Natural killer cell treated with Interleukin-12 subunit alpha and Interleukin-12 subunit beta and Interleukin-15 and Interleukin-18, amount 100 ng/mL, for 72 hours (primary cell): ENCODE measurements at regions not wholly inside any gene's neighbourhood (a gene's known extent, or its start where the extent isn't known, plus 50 kb on each side); places are given as distances from the start of the nearest gene placed in this dataset.
"Not testable (repeated sequence)": the region's sequence is repeated elsewhere in the genome, so short reads cannot be mapped to it uniquely, and the experiment has no call there.

Experiments
- ATAC-seq, 2 donors: fragments of 150-1000 bp; cut with Tn5 transposase in 1 of 2; sonication (Bioruptor Pico), chemical (Tn5 transposase) in 1 of 2; 2 replicates each; pipeline ENCODE4 v1.10.0; 2021
- DNase-seq: peaks from one replicate; pipeline ENCODE4 v3.0.0; 2022; ENCODE audit warnings: low spot score
- H3K27ac Mint-ChIP-seq, 2 donors: 1 replicate in 1 of 2; 2 replicates in 1 of 2; pipeline ENCODE4 v1.8.0; 2022; ENCODE audit warnings: mixed read lengths in 2 of 2, mild to moderate bottlenecking in 1 of 2, moderate library complexity in 1 of 2
- H3K27me3 Mint-ChIP-seq, 2 donors: 1 replicate in 1 of 2; 2 replicates in 1 of 2; pipeline ENCODE4 v1.8.0; 2022; ENCODE audit warnings: mixed read lengths in 2 of 2
- H3K36me3 Mint-ChIP-seq: one replicate; pipeline ENCODE4 v1.8.0; 2022; ENCODE audit warnings: mixed read lengths
- H3K4me1 Mint-ChIP-seq, 2 donors: 1 replicate in 1 of 2; 2 replicates in 1 of 2; pipeline ENCODE4 v1.8.0; 2022; ENCODE audit warnings: low read depth in 2 of 2, mixed read lengths in 2 of 2, mild to moderate bottlenecking in 1 of 2
- H3K4me3 Mint-ChIP-seq: one replicate; pipeline ENCODE4 v1.8.0; 2022; ENCODE audit warnings: mixed read lengths
- H3K9me3 Mint-ChIP-seq: 2 replicates; pipeline ENCODE4 v1.8.0; 2022; ENCODE audit warnings: mixed read lengths

GRCh38 chr5:96194593-96194992 lies 232.9 kb upstream of the ELL2 start:
- H3K36me3 Mint-ChIP-seq: no peaks in the 10 kb centered on the region
- peaks cover 3 to 19% of the 10 kb centered on the region in 2 donors for H3K27me3 Mint-ChIP-seq
- DNase-seq (no peak), ATAC-seq (no peak)
- H3K4me3 Mint-ChIP-seq: no peak overlapping the region
- no peaks in the 10 kb centered on the region for H3K9me3 Mint-ChIP-seq
- H3K27ac Mint-ChIP-seq: no peak overlapping the region
- no peaks in the 10 kb centered on the region for H3K4me1 Mint-ChIP-seq

- DNase-seq (no peak), ATAC-seq (no peak)
- H3K4me1 Mint-ChIP-seq: no peaks in the 10 kb centered on the region
- H3K36me3 Mint-ChIP-seq: no peaks in the 10 kb centered on the region
- no peaks in the 10 kb centered on the region for H3K9me3 Mint-ChIP-seq
- no peak overlapping the region for H3K4me3 Mint-ChIP-seq
- H3K27ac Mint-ChIP-seq: no peak overlapping the region
- peaks cover 9 to 19% of the 10 kb centered on the region in 2 donors for H3K27me3 Mint-ChIP-seq
These were observed 232.3 kb upstream of the ELL2 start for GRCh38 chr5:96193946-96194345.

DNA sequence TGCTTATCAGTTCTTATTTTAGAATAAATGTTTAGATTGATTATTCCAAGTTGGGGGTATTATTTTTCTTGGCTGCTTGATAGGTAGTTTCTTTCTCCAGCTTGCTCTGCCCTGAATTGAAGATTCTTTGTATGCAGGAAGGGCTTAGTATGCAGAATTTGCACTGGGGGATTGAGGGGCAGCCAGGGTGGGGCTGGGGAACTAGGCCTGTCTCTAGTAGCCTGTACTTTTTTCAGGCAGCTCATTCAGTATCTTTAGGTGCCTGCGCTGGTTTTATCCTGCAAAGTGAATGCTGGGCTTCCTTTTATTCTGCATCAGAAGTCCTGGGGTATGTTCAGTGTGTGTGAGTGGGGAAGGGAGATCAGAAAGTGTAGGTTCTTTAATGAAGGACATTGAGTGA lies 228.3 kb upstream of the ELL2 start:
- no peak overlapping the region for H3K4me3 Mint-ChIP-seq
- H3K36me3 Mint-ChIP-seq: peaks cover 17% of the 10 kb centered on the region
- H3K9me3 Mint-ChIP-seq: peaks cover 2% of the 10 kb centered on the region
- H3K4me1 Mint-ChIP-seq: no peaks in the 10 kb centered on the region
- no peak overlapping the region for H3K27ac Mint-ChIP-seq
- DNase-seq: no peak
- H3K27me3 Mint-ChIP-seq: peaks cover 20% of the 10 kb centered on the region in 2 donors
- ATAC-seq: no peak

GRCh38 chr5:96189028-96189826 lies 227.6 kb upstream of the ELL2 start:
- peaks cover 6% of the 10 kb centered on the region for H3K9me3 Mint-ChIP-seq
- no peak overlapping the region for H3K27ac Mint-ChIP-seq
- DNase-seq (no peak), ATAC-seq (no peak)
- H3K4me1 Mint-ChIP-seq: no peaks in the 10 kb centered on the region
- peaks cover 19% of the 10 kb centered on the region for H3K36me3 Mint-ChIP-seq
- H3K4me3 Mint-ChIP-seq: no peak overlapping the region
- peaks cover 17 to 20% of the 10 kb centered on the region in 2 donors for H3K27me3 Mint-ChIP-seq

DNA sequence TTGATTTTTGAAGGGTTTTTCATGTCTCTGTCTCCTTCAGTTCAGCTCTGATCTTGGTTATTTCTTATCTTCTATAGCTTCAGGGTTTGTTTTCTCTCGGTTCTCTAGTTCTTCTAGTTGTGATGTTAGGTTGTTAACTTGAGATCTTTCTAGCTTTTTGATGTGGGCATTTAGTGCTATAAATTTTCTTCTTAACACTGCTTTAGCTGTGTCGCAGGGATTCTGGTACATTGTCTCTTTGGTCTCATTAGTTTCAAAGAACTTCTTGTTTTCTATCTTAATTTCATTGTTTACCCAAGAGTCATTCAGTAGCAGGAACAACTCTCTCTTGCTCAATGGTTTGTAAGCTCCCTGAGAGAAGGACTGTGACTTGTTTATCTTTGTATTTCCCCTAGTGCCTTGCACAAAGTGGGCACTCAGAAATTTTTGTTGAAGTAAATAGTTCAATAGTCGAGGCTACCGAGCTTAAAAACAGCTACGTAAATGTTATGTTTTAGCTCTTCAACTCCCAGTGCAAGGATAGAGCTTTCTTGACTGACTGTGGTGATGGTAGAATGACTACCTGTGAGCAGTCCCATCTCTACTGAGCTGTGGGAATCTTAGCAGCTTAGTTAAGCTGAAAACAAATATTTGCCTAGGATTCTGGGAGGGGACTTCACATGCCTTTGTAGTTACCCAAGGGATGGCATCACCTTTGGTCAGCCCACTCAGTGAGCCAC lies 225.8 kb upstream of the ELL2 start:
- ATAC-seq: no peak
- no peak overlapping the region for H3K27ac Mint-ChIP-seq

GRCh38 chr5:96184510-96184909 lies 222.9 kb upstream of the ELL2 start:
- peaks cover 8 to 17% of the 10 kb centered on the region in 2 donors for H3K27me3 Mint-ChIP-seq
- ATAC-seq, H3K4me1 Mint-ChIP-seq, H3K9me3 Mint-ChIP-seq, H3K27ac Mint-ChIP-seq, H3K4me3 Mint-ChIP-seq, DNase-seq: not testable (repeated sequence)
- peaks cover 20% of the 10 kb centered on the region for H3K36me3 Mint-ChIP-seq

More for the DNA sequence above, 225.8 kb upstream of the ELL2 start:
- no peak overlapping the region for H3K4me3 Mint-ChIP-seq
- H3K27me3 Mint-ChIP-seq: peaks cover 13 to 20% of the 10 kb centered on the region in 2 donors
- no peak for DNase-seq
- peaks cover 19% of the 10 kb centered on the region for H3K36me3 Mint-ChIP-seq
- peaks cover 7% of the 10 kb centered on the region for H3K9me3 Mint-ChIP-seq
- no peaks in the 10 kb centered on the region for H3K4me1 Mint-ChIP-seq

DNA sequence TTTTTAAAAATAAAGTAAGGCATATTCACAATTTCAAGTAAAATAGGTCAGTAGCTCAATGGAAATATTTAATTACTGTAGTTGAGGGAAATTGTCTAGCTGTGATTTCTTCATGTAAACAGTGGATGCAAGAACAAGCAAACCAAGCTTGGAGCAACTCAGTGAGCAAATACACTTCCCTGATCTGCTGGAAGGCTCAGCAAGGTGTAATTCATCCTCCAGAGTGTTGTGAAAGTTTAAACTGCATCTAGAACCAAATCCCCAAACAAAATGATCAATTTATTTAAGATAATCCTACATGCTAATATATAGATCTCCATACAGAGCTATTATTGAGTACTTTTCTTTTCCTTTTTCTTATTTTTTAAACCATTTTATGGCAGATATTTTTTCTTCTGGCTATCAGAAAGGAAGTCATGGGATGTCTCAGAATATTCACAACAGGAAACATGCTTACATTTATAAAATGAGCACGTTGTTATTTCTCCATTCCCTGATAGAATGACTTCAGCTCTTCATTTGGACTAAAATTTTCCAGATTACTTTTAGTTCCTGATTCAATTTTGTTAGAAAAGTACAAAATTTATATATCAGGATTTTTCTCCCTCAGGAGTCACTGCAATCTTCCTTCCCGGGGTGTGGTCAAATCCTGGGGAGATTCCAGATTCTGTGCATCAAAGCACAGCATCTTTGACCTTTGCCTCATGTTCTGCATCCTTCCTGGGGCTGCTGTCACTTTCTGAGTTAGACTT lies 219.2 kb upstream of the ELL2 start:
- peaks cover 5% of the 10 kb centered on the region for H3K9me3 Mint-ChIP-seq
- H3K4me3 Mint-ChIP-seq: no peak overlapping the region
- peaks cover 16% of the 10 kb centered on the region for H3K36me3 Mint-ChIP-seq
- H3K27ac Mint-ChIP-seq: no peak overlapping the region
- ATAC-seq: no peak
- peaks cover 0 to 10% of the 10 kb centered on the region in 2 donors for H3K4me1 Mint-ChIP-seq
- peaks cover 10 to 11% of the 10 kb centered on the region in 2 donors for H3K27me3 Mint-ChIP-seq
- DNase-seq: no peak

DNA sequence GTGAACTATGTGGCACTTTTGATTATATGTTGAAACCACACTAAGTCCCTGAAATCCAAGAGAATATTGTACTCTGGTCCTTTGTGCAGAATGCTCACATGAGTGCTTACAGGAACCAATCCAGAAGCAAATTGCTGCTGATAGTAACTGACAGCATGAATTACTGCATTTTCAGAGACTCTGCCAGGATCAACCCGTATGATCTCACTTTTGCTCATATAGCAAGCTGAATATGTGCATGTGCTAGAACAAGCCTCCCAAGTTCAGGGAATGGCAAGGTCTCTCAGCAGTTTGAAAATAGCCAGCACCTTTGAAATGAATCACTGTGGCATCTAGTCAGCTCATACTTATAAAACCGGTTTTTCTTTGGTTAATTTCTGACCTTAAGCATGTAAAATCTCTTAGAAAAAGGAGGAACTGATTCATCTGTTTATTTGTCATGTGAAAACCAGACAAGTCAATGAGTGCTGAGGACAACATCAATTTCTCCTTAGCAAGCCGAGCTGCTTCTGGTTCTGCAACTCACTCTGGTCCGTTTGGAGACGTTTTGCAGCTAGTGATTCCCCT lies 215.7 kb upstream of the ELL2 start:
- DNase-seq (no peak), ATAC-seq (peak; percentile 48 to 94)
- Mint-ChIP-seq H3K4me3 (peak overlapping the region; percentile 37), H3K36me3 (peaks cover 5% of the 10 kb centered on the region), H3K9me3 (no peaks in the 10 kb centered on the region), H3K27me3 (peaks cover 10 to 11% of the 10 kb centered on the region in 2 donors), H3K27ac (peak overlapping the region in 1 of 2 donors; percentile 67), H3K4me1 (peaks cover 0 to 12% of the 10 kb centered on the region in 2 donors)

- Mint-ChIP-seq H3K9me3 (no peaks in the 10 kb centered on the region), H3K4me3 (no peak overlapping the region), H3K27ac (peak overlapping the region in 1 of 2 donors; percentile 43), H3K4me1 (peaks cover 0 to 12% of the 10 kb centered on the region in 2 donors), H3K27me3 (peaks cover 10% of the 10 kb centered on the region in 2 donors), H3K36me3 (peaks cover 5% of the 10 kb centered on the region)
- ATAC-seq (no peak), DNase-seq (no peak)
These were observed 214.4 kb upstream of the ELL2 start for GRCh38 chr5:96176022-96176421.

DNA sequence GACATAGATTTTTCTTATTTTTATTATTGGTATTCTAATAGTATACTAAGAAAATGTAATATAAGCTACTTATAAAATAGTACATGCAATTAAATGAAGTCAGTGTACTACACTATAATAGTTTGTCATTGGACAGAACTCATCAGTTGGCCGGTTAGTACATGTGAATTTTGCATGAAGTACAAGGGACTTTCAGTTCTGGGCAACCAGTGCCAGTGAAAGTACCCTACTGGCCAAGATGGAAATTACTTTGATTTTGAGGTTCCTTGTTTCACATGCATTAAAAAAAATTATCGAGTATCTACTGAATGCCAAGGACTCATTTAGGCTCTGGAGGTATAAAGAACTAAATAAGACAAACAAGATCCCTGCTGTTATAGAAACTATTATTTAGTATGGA lies 213.4 kb upstream of the ELL2 start:
- Mint-ChIP-seq H3K27me3 (peaks cover 10 to 11% of the 10 kb centered on the region in 2 donors), H3K27ac (peak overlapping the region in 1 of 2 donors; percentile 43), H3K36me3 (peaks cover 5% of the 10 kb centered on the region), H3K9me3 (no peaks in the 10 kb centered on the region), H3K4me3 (no peak overlapping the region), H3K4me1 (peaks cover 0 to 12% of the 10 kb centered on the region in 2 donors)
- DNase-seq: no peak
- ATAC-seq: no peak

DNA sequence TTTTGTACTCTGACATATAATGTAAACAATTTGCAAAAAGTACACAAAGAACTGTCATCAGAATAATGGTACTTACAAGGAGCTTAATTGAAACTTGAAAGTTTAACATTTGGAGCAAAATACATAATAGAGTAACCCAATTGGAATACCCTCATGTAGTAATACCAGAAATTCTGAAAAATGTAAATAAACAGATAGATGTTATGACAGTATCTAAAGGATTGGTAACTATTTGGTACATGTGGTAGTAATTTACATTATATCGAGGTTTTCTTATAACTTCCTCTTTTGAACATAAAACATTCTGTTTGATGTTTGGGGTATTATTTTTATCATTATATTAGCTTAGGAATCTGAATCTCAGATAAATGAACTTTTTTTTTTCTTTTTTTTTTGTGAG lies 211.7 kb upstream of the ELL2 start:
- no peaks in the 10 kb centered on the region for H3K36me3 Mint-ChIP-seq
- H3K27me3 Mint-ChIP-seq: peaks cover 0 to 5% of the 10 kb centered on the region in 2 donors
- ATAC-seq (no peak), DNase-seq (no peak)
- H3K4me3 Mint-ChIP-seq: no peak overlapping the region
- H3K27ac Mint-ChIP-seq: no peak overlapping the region
- H3K9me3 Mint-ChIP-seq: no peaks in the 10 kb centered on the region
- H3K4me1 Mint-ChIP-seq: peaks cover 0 to 12% of the 10 kb centered on the region in 2 donors

DNA sequence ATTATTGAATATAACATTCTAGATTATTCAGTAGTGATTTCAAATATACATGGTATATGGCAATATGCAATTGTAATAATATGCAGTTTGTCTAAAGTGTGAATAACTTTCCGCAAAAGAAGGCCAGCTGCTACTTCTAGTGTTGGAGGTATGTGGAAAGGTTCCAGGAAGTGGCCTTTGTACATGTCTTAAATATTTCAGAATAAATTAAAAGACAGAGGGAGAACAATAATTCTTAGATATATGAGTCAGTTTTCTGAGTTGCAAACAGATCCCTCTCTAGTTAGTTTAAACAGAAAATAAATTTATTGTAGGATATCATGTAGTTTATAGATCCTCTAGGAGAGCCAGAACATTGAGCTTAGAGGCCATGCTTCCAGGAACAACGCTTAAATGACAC lies 210.8 kb upstream of the ELL2 start:
- Mint-ChIP-seq H3K9me3 (no peaks in the 10 kb centered on the region), H3K4me1 (peaks cover 0 to 7% of the 10 kb centered on the region in 2 donors), H3K4me3 (no peak overlapping the region), H3K27ac (no peak overlapping the region), H3K27me3 (peaks cover 0 to 2% of the 10 kb centered on the region in 2 donors), H3K36me3 (no peaks in the 10 kb centered on the region)
- ATAC-seq (no peak), DNase-seq (no peak)

GRCh38 chr5:96171973-96172372 lies 210.3 kb upstream of the ELL2 start:
- H3K27ac Mint-ChIP-seq, H3K4me1 Mint-ChIP-seq, H3K9me3 Mint-ChIP-seq, H3K27me3 Mint-ChIP-seq, DNase-seq, H3K36me3 Mint-ChIP-seq, H3K4me3 Mint-ChIP-seq, ATAC-seq: not testable (repeated sequence)
